GM19239 (cell line): ENCODE measurements at regions not wholly inside any gene's neighbourhood (a gene's known extent, or its start where the extent isn't known, plus 50 kb on each side); places are given as distances from the start of the nearest gene placed in this dataset.

Source experiments
- DNase-seq: peaks from one replicate; pipeline ENCODE4 v3.0.0; 2011; ENCODE audit warnings: low spot score; ENCODE audit not compliant: insufficient read length
- FAIRE-seq: peaks from 2 replicates; lab custom pipeline; 2011; peaks lifted over from hg19 to GRCh38; lab: Jason Lieb, UNC

GRCh38 chr3:177742273-177742672, 545.0 kb upstream of the TBL1XR1 start:
- DNase-seq: no peak
- no peak for FAIRE-seq

- FAIRE-seq (no peak), DNase-seq (no peak)
These were observed 546.0 kb upstream of the TBL1XR1 start for GRCh38 chr3:177743173-177743890.

GRCh38 chr3:177744873-177745606, 547.8 kb upstream of the TBL1XR1 start:
- FAIRE-seq (no peak), DNase-seq (no peak)

- FAIRE-seq (no peak), DNase-seq (no peak)
These were observed 548.3 kb upstream of the TBL1XR1 start for GRCh38 chr3:177745607-177746005.

- FAIRE-seq: no peak
- no peak for DNase-seq
These were observed 549.2 kb upstream of the TBL1XR1 start for GRCh38 chr3:177746337-177746933.

- FAIRE-seq (no peak), DNase-seq (no peak)
These were observed 552.6 kb upstream of the TBL1XR1 start for GRCh38 chr3:177749836-177750235.

GRCh38 chr3:177750436-177750835, 553.2 kb upstream of the TBL1XR1 start:
- FAIRE-seq: no peak

GRCh38 chr3:177751770-177752169, 554.5 kb upstream of the TBL1XR1 start:
- DNase-seq (no peak), FAIRE-seq (no peak)

More at GRCh38 chr3:177750436-177750835, 553.2 kb upstream of the TBL1XR1 start:
- no peak for DNase-seq

GRCh38 chr3:177752831-177753230, 555.5 kb upstream of the TBL1XR1 start:
- no peak for FAIRE-seq
- no peak for DNase-seq

GRCh38 chr3:177753451-177754155, 556.3 kb upstream of the TBL1XR1 start:
- FAIRE-seq (no peak), DNase-seq (no peak)

- DNase-seq: no peak
- FAIRE-seq: no peak
These were observed 557.2 kb upstream of the TBL1XR1 start for GRCh38 chr3:177754508-177754921.

- DNase-seq (no peak), FAIRE-seq (no peak)
These were observed 560.8 kb upstream of the TBL1XR1 start for GRCh38 chr3:177758126-177758525.

- DNase-seq (no peak), FAIRE-seq (no peak)
These were observed 563.5 kb upstream of the TBL1XR1 start for GRCh38 chr3:177760803-177761202.

- no peak for DNase-seq
- no peak for FAIRE-seq
These were observed 567.2 kb upstream of the TBL1XR1 start for GRCh38 chr3:177764377-177764912.

GRCh38 chr3:177764933-177765332, 567.7 kb upstream of the TBL1XR1 start:
- FAIRE-seq (no peak), DNase-seq (no peak)

GRCh38 chr3:177770383-177771230, 573.3 kb upstream of the TBL1XR1 start:
- FAIRE-seq: no peak
- no peak for DNase-seq

- DNase-seq: no peak
- no peak for FAIRE-seq
These were observed 574.5 kb upstream of the TBL1XR1 start for GRCh38 chr3:177771780-177772179.

GRCh38 chr3:177772908-177773557, 575.8 kb upstream of the TBL1XR1 start:
- no peak for DNase-seq
- no peak for FAIRE-seq

GRCh38 chr3:177773717-177774116, 576.4 kb upstream of the TBL1XR1 start:
- no peak for FAIRE-seq

More at GRCh38 chr3:177773717-177774116, 576.4 kb upstream of the TBL1XR1 start:
- DNase-seq: no peak
